ENCODE measurements at regions not wholly inside any gene's neighbourhood (a gene's known extent, or its start where the extent isn't known, plus 50 kb on each side); places are given as distances from the start of the nearest gene placed in this dataset.

- Mint-ChIP-seq H3K9me3 (peaks cover 14% of the 10 kb centered on the region), H3K27me3 (ENCODE audit: low read depth) (no peaks in the 10 kb centered on the region), H3K4me1 (no peaks in the 10 kb centered on the region), H3K27ac (no peak overlapping the region), H3K36me3 (no peaks in the 10 kb centered on the region), H3K4me3 (no peak overlapping the region)
- ATAC-seq (no peak), DNase-seq (ENCODE audit: low spot score) (no peak)
- ChIA-PET CTCF (no interaction called here), POLR2A (no interaction called here)
- TF ChIP-seq, protein P1, sequence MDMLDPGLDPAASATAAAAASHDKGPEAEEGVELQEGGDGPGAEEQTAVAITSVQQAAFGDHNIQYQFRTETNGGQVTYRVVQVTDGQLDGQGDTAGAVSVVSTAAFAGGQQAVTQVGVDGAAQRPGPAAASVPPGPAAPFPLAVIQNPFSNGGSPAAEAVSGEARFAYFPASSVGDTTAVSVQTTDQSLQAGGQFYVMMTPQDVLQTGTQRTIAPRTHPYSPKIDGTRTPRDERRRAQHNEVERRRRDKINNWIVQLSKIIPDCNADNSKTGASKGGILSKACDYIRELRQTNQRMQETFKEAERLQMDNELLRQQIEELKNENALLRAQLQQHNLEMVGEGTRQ (CRISPR knock-in tag; IDR thresholded peaks at IDR 0.05), result no peak
- no peak for TF ChIP-seq NFYB (CRISPR knock-in tag; conservative IDR thresholded peaks at IDR 0.05; ENCODE audit: low read depth)
Observed at GRCh38 chr10:89949496-89949895, 248.1 kb downstream of the KIF20B start.

GRCh38 chr10:89952325-89952724 is 250.9 kb downstream of the KIF20B start:
- Mint-ChIP-seq H3K4me1 (no peaks in the 10 kb centered on the region), H3K27me3 (ENCODE audit: low read depth) (no peaks in the 10 kb centered on the region), H3K36me3 (no peaks in the 10 kb centered on the region), H3K9me3 (peaks cover 11% of the 10 kb centered on the region), H3K27ac (no peak overlapping the region), H3K4me3 (no peak overlapping the region)
- CTCF ChIA-PET, result no interaction called here
- no peak for ATAC-seq
- no peak for DNase-seq (ENCODE audit: low spot score)
- TF ChIP-seq FOXJ3 (CRISPR knock-in tag; IDR thresholded peaks at IDR 0.05; ENCODE audit: borderline replicate concordance) (no peak), ZNF121 (CRISPR knock-in tag; IDR thresholded peaks at IDR 0.05) (no peak), ZSCAN18 (CRISPR knock-in tag; IDR thresholded peaks at IDR 0.05) (no peak), FOXP1 (CRISPR knock-in tag; IDR thresholded peaks at IDR 0.05; ENCODE audit: borderline replicate concordance) (no peak)
- TF ChIP-seq, protein P2, sequence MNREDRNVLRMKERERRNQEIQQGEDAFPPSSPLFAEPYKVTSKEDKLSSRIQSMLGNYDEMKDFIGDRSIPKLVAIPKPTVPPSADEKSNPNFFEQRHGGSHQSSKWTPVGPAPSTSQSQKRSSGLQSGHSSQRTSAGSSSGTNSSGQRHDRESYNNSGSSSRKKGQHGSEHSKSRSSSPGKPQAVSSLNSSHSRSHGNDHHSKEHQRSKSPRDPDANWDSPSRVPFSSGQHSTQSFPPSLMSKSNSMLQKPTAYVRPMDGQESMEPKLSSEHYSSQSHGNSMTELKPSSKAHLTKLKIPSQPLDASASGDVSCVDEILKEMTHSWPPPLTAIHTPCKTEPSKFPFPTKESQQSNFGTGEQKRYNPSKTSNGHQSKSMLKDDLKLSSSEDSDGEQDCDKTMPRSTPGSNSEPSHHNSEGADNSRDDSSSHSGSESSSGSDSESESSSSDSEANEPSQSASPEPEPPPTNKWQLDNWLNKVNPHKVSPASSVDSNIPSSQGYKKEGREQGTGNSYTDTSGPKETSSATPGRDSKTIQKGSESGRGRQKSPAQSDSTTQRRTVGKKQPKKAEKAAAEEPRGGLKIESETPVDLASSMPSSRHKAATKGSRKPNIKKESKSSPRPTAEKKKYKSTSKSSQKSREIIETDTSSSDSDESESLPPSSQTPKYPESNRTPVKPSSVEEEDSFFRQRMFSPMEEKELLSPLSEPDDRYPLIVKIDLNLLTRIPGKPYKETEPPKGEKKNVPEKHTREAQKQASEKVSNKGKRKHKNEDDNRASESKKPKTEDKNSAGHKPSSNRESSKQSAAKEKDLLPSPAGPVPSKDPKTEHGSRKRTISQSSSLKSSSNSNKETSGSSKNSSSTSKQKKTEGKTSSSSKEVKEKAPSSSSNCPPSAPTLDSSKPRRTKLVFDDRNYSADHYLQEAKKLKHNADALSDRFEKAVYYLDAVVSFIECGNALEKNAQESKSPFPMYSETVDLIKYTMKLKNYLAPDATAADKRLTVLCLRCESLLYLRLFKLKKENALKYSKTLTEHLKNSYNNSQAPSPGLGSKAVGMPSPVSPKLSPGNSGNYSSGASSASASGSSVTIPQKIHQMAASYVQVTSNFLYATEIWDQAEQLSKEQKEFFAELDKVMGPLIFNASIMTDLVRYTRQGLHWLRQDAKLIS (CRISPR knock-in tag; IDR thresholded peaks at IDR 0.05; ENCODE audit: borderline replicate concordance), result no peak
- TF ChIP-seq, protein P3, sequence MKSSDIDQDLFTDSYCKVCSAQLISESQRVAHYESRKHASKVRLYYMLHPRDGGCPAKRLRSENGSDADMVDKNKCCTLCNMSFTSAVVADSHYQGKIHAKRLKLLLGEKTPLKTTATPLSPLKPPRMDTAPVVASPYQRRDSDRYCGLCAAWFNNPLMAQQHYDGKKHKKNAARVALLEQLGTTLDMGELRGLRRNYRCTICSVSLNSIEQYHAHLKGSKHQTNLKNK (CRISPR knock-in tag; IDR thresholded peaks at IDR 0.05), result no peak
- TF ChIP-seq, protein P4, sequence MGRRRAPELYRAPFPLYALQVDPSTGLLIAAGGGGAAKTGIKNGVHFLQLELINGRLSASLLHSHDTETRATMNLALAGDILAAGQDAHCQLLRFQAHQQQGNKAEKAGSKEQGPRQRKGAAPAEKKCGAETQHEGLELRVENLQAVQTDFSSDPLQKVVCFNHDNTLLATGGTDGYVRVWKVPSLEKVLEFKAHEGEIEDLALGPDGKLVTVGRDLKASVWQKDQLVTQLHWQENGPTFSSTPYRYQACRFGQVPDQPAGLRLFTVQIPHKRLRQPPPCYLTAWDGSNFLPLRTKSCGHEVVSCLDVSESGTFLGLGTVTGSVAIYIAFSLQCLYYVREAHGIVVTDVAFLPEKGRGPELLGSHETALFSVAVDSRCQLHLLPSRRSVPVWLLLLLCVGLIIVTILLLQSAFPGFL (CRISPR knock-in tag; IDR thresholded peaks at IDR 0.05; ENCODE audit: borderline replicate concordance), result no peak
- POLR2A ChIA-PET, result no interaction called here

DNA sequence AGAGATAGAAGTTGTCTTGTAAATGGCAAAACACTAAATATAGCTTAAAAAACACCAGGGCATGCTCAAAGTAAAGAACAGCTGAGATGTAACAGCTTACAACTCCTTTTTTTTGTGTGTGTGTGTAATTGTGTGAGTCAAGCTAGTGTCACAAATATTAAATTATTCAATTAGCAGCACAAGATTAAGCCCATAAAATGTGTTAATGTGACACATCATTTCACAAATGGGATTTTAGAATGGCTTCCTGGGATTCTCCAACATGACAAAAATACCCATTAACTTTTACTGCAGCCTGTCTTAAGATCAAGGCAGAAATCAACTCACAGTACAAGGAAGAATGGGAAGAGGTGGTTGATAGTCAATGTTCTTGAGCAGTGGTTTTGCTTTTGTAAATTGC is 251.4 kb downstream of the KIF20B start:
- ChIA-PET POLR2A (no interaction called here), CTCF (no interaction called here)
- no peak for DNase-seq (ENCODE audit: low spot score)
- Mint-ChIP-seq H3K27me3 (ENCODE audit: low read depth) (no peaks in the 10 kb centered on the region), H3K36me3 (no peaks in the 10 kb centered on the region), H3K9me3 (peaks cover 8% of the 10 kb centered on the region), H3K4me3 (no peak overlapping the region), H3K4me1 (no peaks in the 10 kb centered on the region), H3K27ac (no peak overlapping the region)
- TF ChIP-seq CREB1 (CRISPR knock-in tag; IDR thresholded peaks at IDR 0.05), result no peak
- TF ChIP-seq MLX (CRISPR knock-in tag; IDR thresholded peaks at IDR 0.05), result no peak
- TF ChIP-seq JAZF1 (CRISPR knock-in tag; IDR thresholded peaks at IDR 0.05), result no peak
- no peak for TF ChIP-seq EMX1 (CRISPR knock-in tag; IDR thresholded peaks at IDR 0.05)
- no peak for ATAC-seq

All from WTC11 (cell line).